MCF 10A (cell line): ENCODE measurements at regions not wholly inside any gene's neighbourhood (a gene's known extent, or its start where the extent isn't known, plus 50 kb on each side); places are given as distances from the start of the nearest gene placed in this dataset.

Experiments
- BruUV-seq: library from RNA; stranded (reverse); fragments of 400-500 nt; replicated peaks from 2 replicates; lab custom pipeline; 2021; lab: Mats Ljungman, UMichigan
- CTCF ChIA-PET: fragments of 300-600 bp; sonication (Branson Sonifier 250); formaldehyde crosslinking; extraction: SDS; loops from one replicate; lab custom pipeline; 2021; ENCODE audit warnings: antibody characterized with exemption, inconsistent platforms; lab: Yijun Ruan, JAX
- POLR2A ChIA-PET: fragments of 300-600, 350-650 bp; sonication (Branson Sonifier 250); formaldehyde crosslinking; extraction: SDS; loops from one replicate; lab custom pipeline; 2020; ENCODE audit warnings: antibody characterized with exemption, inconsistent platforms; lab: Yijun Ruan, JAX
- DNase-seq: peaks from one replicate; pipeline ENCODE4 v3.0.0-alpha.2; 2018; ENCODE audit not compliant: unreplicated experiment
- H3K27ac Mint-ChIP-seq: one replicate; pipeline ENCODE4 v1.8.0; 2022; ENCODE audit warnings: mild to moderate bottlenecking, low read depth, mixed read lengths; ENCODE audit not compliant: unreplicated experiment
- H3K27me3 Mint-ChIP-seq: one replicate; pipeline ENCODE4 v1.8.0; 2022; ENCODE audit warnings: mixed read lengths; ENCODE audit not compliant: insufficient read depth, unreplicated experiment
- H3K36me3 Mint-ChIP-seq: one replicate; pipeline ENCODE4 v1.8.0; 2022; ENCODE audit warnings: mild to moderate bottlenecking, moderate library complexity, mixed read lengths; ENCODE audit not compliant: insufficient read depth, unreplicated experiment
- H3K4me1 Mint-ChIP-seq: one replicate; pipeline ENCODE4 v1.8.0; 2022; ENCODE audit warnings: mixed read lengths; ENCODE audit not compliant: insufficient read depth, unreplicated experiment
- H3K4me3 Mint-ChIP-seq: one replicate; pipeline ENCODE4 v1.8.0; 2022; ENCODE audit warnings: mild to moderate bottlenecking, moderate library complexity, mixed read lengths; ENCODE audit not compliant: unreplicated experiment
- H3K9me3 Mint-ChIP-seq: one replicate; pipeline ENCODE4 v1.8.0; 2022; ENCODE audit warnings: mixed read lengths; ENCODE audit not compliant: unreplicated experiment
- intact Hi-C: fragments of 100-400 bp; cut with micrococcal nuclease; formaldehyde crosslinking; loops from 2 replicates; pipeline ENCODE4 v1.14.1; 2022
- TF ChIP-seq, protein P1 (sequence below): fragments of 200-600 bp; IDR thresholded peaks from one replicate; pipeline ENCODE4 v1.8.0; 2022; ENCODE audit warnings: antibody characterized with exemption, mild to moderate bottlenecking; ENCODE audit not compliant: unreplicated experiment

DNA sequence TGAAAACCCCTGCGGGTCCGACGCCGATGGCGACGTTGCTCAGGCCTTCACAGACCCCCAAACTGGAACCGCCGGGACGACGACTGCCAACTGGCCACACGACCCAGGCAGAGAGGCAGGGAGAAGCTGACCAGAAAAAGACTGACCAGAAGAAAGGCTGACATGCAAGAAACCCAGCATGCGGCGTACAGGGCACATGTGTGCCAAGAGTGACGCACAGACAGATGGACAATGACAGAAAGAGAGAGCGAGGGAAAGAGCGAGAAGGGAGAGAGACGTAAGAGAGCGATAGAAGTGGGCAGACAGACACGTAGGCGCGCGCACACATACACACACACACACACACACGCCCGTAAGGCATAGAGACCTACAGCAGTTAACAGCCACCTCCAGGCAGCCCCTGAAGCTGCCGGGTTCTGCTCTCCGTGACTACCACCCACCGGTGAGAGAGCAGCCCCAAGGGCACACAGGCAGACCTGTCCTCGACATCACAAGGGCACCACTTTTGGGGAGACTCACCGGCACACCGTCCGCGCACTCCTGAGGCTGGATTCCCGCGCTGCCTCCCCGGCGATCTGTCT is 67.2 kb upstream of the ZNF527 start:
- ChIA-PET CTCF (no interaction called here), POLR2A (no interaction called here)
- intact Hi-C loops, result no loop called here
- no peak for DNase-seq
- BruUV-seq, result no TSS peak
- Mint-ChIP-seq H3K4me3 (no peak overlapping the region), H3K27ac (no peak overlapping the region), H3K27me3 (no peaks in the 10 kb centered on the region), H3K4me1 (no peaks in the 10 kb centered on the region), H3K36me3 (no peaks in the 10 kb centered on the region), H3K9me3 (peaks cover 18% of the 10 kb centered on the region)
- TF ChIP-seq, protein P1, sequence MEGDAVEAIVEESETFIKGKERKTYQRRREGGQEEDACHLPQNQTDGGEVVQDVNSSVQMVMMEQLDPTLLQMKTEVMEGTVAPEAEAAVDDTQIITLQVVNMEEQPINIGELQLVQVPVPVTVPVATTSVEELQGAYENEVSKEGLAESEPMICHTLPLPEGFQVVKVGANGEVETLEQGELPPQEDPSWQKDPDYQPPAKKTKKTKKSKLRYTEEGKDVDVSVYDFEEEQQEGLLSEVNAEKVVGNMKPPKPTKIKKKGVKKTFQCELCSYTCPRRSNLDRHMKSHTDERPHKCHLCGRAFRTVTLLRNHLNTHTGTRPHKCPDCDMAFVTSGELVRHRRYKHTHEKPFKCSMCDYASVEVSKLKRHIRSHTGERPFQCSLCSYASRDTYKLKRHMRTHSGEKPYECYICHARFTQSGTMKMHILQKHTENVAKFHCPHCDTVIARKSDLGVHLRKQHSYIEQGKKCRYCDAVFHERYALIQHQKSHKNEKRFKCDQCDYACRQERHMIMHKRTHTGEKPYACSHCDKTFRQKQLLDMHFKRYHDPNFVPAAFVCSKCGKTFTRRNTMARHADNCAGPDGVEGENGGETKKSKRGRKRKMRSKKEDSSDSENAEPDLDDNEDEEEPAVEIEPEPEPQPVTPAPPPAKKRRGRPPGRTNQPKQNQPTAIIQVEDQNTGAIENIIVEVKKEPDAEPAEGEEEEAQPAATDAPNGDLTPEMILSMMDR, result no peak

DNA sequence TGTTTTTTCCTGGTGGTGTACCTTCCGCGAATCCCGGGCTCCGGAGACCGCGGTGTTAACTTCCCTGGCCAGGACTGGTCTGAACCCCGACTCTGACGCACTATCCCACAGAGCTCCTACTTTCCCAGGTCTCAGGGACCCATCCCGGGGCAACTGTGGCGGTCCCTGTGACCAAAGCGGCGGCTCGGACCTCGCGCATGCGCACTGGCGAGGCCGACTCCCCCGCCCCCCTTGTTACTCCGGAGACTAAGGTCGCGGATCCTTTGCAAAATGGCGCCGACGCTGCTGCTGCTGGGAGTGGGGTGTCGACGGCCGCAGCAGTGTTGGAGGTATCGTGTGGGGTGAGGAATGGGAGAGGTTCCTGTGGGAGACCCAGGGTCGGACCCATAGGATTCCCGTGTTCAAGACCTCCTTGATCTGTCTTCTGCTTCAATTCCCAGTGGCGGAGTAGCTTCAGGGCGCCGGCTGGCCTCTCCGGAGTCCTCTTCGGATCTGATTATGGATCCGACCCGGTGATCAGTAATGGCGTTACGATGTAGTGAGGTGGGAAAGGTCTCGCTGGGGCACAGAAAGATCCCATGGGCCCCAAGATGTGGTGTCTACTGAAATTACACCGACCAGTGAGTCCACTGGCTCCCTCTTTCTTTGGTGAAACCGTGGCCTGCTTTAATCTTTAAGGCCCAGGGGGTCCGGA is 66.6 kb upstream of the ZNF527 start:
- no peaks in the 10 kb centered on the region for H3K4me1 Mint-ChIP-seq
- H3K27ac Mint-ChIP-seq, result no peak overlapping the region
- CTCF ChIA-PET, result no interaction called here
- H3K4me3 Mint-ChIP-seq, result no peak overlapping the region
- H3K9me3 Mint-ChIP-seq, result peaks cover 18% of the 10 kb centered on the region
- TF ChIP-seq, protein P1, result no peak
- intact Hi-C loops, result no loop called here
- DNase-seq, result no peak
- BruUV-seq, result no TSS peak
- no peaks in the 10 kb centered on the region for H3K27me3 Mint-ChIP-seq
- no peaks in the 10 kb centered on the region for H3K36me3 Mint-ChIP-seq
- POLR2A ChIA-PET, result interaction anchor here (0.5 kb wide), 1 partner anchor 736 kb away, joined by 3 read pairs; no protein-coding TSS in a partner anchor

DNA sequence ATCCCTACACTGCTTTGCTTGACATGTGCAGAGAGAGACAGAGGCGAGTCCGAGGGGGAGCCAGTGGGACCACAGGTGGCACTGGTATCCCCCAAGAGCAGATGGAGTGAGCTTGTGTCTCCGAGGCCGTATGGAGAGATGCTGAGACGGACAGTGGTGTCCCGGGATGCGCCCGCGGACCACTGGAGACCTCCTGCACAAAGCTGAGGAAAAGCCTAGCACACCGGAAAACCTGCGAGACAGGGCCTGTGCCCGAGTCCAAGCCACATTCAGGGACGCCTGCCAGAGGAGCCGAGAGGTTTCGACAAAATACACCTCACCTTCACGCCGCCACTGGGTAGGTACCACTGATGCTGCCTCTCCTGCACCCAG is 66.0 kb upstream of the ZNF527 start:
- TF ChIP-seq, protein P1, result no peak
- peaks cover 18% of the 10 kb centered on the region for H3K9me3 Mint-ChIP-seq

DNA sequence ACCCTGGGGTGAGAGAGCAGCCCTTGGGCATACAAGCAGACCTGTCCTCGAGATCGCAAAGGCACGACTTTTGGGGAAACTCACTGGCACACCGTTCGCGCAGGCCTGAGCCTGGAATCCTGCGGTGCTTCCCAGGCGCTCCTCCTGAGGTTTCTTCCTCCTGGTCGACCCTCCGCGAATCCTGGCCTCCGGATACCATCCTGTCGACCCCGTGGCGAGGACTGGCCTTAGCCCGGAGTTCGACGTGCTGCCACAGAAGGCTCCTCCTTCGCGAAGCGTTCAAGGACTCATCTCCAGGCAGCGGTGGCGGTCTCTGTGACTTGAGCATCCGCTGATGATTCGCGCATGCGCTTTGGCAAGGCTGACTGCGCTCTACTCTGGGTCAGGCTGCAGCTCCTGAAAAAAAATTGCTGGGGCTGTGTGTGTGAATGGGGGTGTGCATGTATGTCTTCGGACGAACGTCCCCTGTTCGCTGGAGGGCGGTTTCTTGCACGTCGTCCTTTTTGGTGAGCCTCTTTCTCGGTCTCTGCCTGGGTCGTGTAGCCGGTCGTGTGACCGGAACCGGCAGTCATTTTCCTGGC is 64.4 kb upstream of the ZNF527 start:
- Mint-ChIP-seq H3K4me3 (no peak overlapping the region), H3K9me3 (peaks cover 18% of the 10 kb centered on the region), H3K27me3 (no peaks in the 10 kb centered on the region), H3K4me1 (no peaks in the 10 kb centered on the region), H3K27ac (no peak overlapping the region), H3K36me3 (no peaks in the 10 kb centered on the region)
- POLR2A ChIA-PET, result no interaction called here
- intact Hi-C loops, result no loop called here
- no peak for DNase-seq
- no TSS peak for BruUV-seq
- CTCF ChIA-PET, result no interaction called here
- TF ChIP-seq, protein P1, result no peak

More for the DNA sequence above, 66.0 kb upstream of the ZNF527 start:
- Mint-ChIP-seq H3K4me3 (no peak overlapping the region), H3K27ac (no peak overlapping the region), H3K4me1 (no peaks in the 10 kb centered on the region), H3K36me3 (no peaks in the 10 kb centered on the region), H3K27me3 (no peaks in the 10 kb centered on the region)
- CTCF ChIA-PET, result interaction anchor here (0.7 kb wide), 1 partner anchor 364 kb away, joined by 3 read pairs; no protein-coding TSS in a partner anchor
- intact Hi-C loops, result no loop called here
- BruUV-seq, result no TSS peak
- DNase-seq, result no peak
- POLR2A ChIA-PET, result interaction anchor here (0.5 kb wide), 1 partner anchor 736 kb away, joined by 3 read pairs; no protein-coding TSS in a partner anchor
